HL-60 (cell line): ENCODE measurements at regions not wholly inside any gene's neighbourhood (a gene's known extent, or its start where the extent isn't known, plus 50 kb on each side); places are given as distances from the start of the nearest gene placed in this dataset.

ENCODE experiments used
- GABPA ChIP-seq: IDR thresholded peaks from 2 replicates; pipeline ENCODE4 v1.6.1; 2012; ENCODE audit warnings: low read depth
- TF ChIP-seq, protein P1 (sequence below): IDR thresholded peaks from one replicate; pipeline ENCODE4 v1.5.1; 2011; ENCODE audit warnings: low read length, control low read depth, inconsistent platforms; ENCODE audit not compliant: insufficient read depth
- TF ChIP-seq, protein P2 (sequence below): IDR thresholded peaks from 2 replicates; pipeline ENCODE4 v1.6.1; 2012; ENCODE audit warnings: low read depth; ENCODE audit not compliant: insufficient replicate concordance

DNA sequence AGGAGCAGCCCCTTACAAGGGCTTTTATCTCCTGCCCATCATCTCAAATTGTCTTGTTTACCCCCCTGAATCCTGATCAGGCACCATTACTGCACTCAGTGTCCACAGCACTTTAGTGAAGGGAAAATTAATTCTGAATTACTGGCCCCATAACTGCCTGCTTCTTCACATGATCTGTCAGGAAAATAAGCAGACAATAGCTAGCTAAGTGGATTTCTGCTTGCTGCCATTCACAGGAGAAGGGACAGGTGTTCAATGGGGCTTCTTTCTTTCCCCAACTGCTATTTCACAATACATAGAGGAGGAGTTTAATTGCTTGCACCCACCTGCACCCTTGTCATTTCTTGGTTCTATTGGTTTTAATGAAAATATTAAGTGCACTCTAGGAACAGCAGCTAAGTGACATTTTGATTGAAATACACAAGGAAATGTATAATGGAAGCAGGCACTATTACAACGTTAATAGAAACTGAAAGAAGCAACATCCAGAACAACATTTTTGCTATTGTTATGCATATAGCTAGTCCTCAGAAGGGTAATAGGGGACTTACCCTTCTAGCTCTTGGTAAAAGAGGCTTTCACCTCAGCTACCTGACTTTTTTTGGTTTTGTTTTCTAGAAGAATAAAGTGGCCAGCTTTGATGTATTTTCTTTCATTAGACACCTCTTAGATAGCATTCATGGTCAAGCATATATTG lies 599.3 kb upstream of the TLE4 start:
- TF ChIP-seq GABPA: no peak
- TF ChIP-seq, protein P1, sequence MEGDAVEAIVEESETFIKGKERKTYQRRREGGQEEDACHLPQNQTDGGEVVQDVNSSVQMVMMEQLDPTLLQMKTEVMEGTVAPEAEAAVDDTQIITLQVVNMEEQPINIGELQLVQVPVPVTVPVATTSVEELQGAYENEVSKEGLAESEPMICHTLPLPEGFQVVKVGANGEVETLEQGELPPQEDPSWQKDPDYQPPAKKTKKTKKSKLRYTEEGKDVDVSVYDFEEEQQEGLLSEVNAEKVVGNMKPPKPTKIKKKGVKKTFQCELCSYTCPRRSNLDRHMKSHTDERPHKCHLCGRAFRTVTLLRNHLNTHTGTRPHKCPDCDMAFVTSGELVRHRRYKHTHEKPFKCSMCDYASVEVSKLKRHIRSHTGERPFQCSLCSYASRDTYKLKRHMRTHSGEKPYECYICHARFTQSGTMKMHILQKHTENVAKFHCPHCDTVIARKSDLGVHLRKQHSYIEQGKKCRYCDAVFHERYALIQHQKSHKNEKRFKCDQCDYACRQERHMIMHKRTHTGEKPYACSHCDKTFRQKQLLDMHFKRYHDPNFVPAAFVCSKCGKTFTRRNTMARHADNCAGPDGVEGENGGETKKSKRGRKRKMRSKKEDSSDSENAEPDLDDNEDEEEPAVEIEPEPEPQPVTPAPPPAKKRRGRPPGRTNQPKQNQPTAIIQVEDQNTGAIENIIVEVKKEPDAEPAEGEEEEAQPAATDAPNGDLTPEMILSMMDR: no peak
- TF ChIP-seq, protein P2, sequence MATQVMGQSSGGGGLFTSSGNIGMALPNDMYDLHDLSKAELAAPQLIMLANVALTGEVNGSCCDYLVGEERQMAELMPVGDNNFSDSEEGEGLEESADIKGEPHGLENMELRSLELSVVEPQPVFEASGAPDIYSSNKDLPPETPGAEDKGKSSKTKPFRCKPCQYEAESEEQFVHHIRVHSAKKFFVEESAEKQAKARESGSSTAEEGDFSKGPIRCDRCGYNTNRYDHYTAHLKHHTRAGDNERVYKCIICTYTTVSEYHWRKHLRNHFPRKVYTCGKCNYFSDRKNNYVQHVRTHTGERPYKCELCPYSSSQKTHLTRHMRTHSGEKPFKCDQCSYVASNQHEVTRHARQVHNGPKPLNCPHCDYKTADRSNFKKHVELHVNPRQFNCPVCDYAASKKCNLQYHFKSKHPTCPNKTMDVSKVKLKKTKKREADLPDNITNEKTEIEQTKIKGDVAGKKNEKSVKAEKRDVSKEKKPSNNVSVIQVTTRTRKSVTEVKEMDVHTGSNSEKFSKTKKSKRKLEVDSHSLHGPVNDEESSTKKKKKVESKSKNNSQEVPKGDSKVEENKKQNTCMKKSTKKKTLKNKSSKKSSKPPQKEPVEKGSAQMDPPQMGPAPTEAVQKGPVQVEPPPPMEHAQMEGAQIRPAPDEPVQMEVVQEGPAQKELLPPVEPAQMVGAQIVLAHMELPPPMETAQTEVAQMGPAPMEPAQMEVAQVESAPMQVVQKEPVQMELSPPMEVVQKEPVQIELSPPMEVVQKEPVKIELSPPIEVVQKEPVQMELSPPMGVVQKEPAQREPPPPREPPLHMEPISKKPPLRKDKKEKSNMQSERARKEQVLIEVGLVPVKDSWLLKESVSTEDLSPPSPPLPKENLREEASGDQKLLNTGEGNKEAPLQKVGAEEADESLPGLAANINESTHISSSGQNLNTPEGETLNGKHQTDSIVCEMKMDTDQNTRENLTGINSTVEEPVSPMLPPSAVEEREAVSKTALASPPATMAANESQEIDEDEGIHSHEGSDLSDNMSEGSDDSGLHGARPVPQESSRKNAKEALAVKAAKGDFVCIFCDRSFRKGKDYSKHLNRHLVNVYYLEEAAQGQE: no peak
